HG03108 (cell line): ENCODE measurements at regions not wholly inside any gene's neighbourhood (a gene's known extent, or its start where the extent isn't known, plus 50 kb on each side); places are given as distances from the start of the nearest gene placed in this dataset.
"Not testable (repeated sequence)": the region's sequence is repeated elsewhere in the genome, so short reads cannot be mapped to it uniquely, and the experiment has no call there.

Experiments
- ATAC-seq: cut with Tn5 transposase; IDR thresholded peaks from one replicate; pipeline ENCODE4 v1.9.1; 2021; ENCODE audit warnings: moderate library complexity; ENCODE audit not compliant: unreplicated experiment

GRCh38 chr1:228938537-228938901, 203.2 kb downstream of the RHOU start:
- no peak for ATAC-seq

- no peak for ATAC-seq
These were observed 203.9 kb downstream of the RHOU start for GRCh38 chr1:228939001-228939691.

GRCh38 chr1:228939881-228940392, 204.7 kb downstream of the RHOU start:
- no peak for ATAC-seq

GRCh38 chr1:228940526-228940925, 205.2 kb downstream of the RHOU start:
- ATAC-seq, result no peak

- ATAC-seq, result no peak
These were observed 205.6 kb downstream of the RHOU start for GRCh38 chr1:228940926-228941325.

- no peak for ATAC-seq
These were observed 206.4 kb downstream of the RHOU start for GRCh38 chr1:228941666-228942065.

GRCh38 chr1:228943436-228943835, 208.2 kb downstream of the RHOU start:
- ATAC-seq, result no peak

GRCh38 chr1:228944296-228944695, 209.0 kb downstream of the RHOU start:
- no peak for ATAC-seq

- ATAC-seq, result no peak
These were observed 209.7 kb downstream of the RHOU start for GRCh38 chr1:228944935-228945371.

- ATAC-seq, result no peak
These were observed 210.6 kb downstream of the RHOU start for GRCh38 chr1:228945885-228946284.

- ATAC-seq, result not testable (repeated sequence)
These were observed 214.3 kb downstream of the RHOU start for GRCh38 chr1:228949617-228950016.

GRCh38 chr1:228953207-228953606, 217.9 kb downstream of the RHOU start:
- ATAC-seq, result no peak

- not testable (repeated sequence) for ATAC-seq
These were observed 218.5 kb downstream of the RHOU start for GRCh38 chr1:228953808-228954207.

- no peak for ATAC-seq
These were observed 220.4 kb downstream of the RHOU start for GRCh38 chr1:228955691-228956090.

GRCh38 chr1:228956864-228957263, 221.6 kb downstream of the RHOU start:
- ATAC-seq, result no peak

- ATAC-seq, result no peak
These were observed 222.3 kb downstream of the RHOU start for GRCh38 chr1:228957535-228957934.

GRCh38 chr1:228958121-228958520, 222.8 kb downstream of the RHOU start:
- ATAC-seq, result no peak

- ATAC-seq, result no peak
These were observed 223.5 kb downstream of the RHOU start for GRCh38 chr1:228958741-228959140.

- ATAC-seq, result no peak
These were observed 225.4 kb downstream of the RHOU start for GRCh38 chr1:228960705-228961104.

- no peak for ATAC-seq
These were observed 226.2 kb downstream of the RHOU start for GRCh38 chr1:228961511-228961910.

- ATAC-seq, result no peak
These were observed 228.5 kb downstream of the RHOU start for GRCh38 chr1:228963795-228964177.

- no peak for ATAC-seq
These were observed 229.2 kb downstream of the RHOU start for GRCh38 chr1:228964178-228965089.
